GM19023 (cell line): ENCODE measurements at regions not wholly inside any gene's neighbourhood (a gene's known extent, or its start where the extent isn't known, plus 50 kb on each side); places are given as distances from the start of the nearest gene placed in this dataset.
"Not testable (repeated sequence)": the region's sequence is repeated elsewhere in the genome, so short reads cannot be mapped to it uniquely, and the experiment has no call there.

Source experiments
- ATAC-seq: cut with Tn5 transposase; IDR thresholded peaks from one replicate; pipeline ENCODE4 v1.9.1; 2021; ENCODE audit warnings: mild to moderate bottlenecking, moderate library complexity; ENCODE audit not compliant: unreplicated experiment

DNA sequence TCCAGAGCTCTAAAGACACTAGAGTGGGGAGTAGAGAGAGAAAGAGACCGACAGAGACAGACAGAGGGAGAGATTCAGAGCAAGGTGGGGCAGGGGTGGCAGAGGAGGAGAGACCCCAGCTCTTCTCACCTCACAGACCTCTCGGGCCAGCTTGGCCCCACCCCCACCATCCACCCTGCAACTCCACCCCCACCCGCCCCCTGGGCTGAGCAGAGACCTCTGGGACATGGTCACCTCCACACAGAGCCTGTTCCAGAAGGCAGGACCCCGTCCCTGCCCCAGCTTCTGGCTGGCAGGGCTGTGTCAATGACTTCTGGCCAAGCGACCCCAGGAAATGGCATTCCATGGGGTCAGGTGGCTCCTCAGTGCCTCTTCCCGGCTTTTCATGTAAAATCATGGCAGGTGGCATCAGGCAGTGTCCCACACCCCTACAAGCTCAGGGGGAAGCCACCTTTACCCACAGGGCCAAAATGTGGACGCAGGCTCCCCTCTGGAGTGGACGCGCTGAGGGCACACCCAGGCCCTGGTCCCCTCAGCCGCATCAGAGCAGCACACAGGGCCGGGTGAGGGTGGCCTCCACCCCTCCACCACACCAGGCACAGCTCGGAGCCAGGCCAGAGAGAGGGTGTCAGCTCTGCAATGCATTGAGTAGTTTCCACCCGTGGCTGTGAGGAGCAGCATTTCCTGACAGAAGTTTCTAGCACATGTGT, 131.2 kb upstream of the LPCAT1 start:
- no peak for ATAC-seq

DNA sequence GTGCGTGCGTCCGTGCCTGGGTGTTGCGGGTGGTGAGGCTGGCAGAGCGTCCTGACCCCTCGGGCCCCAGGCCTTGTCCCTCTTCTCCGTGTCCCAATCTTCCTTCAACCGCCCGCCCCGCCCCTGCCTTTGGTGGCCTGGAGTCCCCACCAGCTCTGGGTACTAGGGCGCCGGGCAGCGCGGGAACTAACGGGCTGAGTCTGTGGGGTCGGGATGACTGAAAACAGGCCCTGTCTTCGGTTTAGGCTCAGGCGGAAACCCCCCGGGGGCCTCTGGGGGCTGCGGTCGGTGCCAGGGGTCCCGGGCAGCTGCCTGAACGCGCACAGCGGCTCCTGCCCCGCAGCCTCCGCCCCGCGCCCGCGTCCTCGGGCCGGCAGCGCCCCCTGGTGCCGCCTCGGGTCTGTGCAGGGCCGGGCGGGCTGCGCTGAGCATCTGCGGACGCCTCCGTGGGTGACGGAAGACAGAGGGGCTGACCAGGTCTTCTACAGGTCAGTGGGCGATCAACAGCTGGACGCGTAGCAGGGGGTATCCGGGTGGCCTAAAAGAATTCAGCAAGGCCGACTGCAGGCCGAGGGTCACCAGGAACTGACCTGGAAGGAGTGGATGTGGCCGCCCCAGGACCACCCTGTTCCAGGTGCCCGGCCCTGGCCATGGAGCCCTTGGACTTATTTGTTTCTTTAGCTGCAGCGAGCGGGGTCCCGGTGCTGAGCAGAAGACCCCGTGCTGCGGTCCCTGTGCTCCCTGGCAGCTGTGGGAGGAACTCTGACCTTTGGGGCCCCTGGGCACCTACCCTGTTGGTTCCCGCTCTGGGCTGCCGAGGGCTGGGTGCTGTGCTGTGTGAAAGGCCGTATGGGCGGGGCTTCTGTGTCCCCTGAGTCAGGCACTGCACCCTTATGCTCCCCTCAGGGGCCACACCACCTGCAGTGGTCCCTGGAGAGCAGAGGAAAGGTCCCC, 130.2 kb upstream of the LPCAT1 start:
- ATAC-seq, result peak; percentile 87

DNA sequence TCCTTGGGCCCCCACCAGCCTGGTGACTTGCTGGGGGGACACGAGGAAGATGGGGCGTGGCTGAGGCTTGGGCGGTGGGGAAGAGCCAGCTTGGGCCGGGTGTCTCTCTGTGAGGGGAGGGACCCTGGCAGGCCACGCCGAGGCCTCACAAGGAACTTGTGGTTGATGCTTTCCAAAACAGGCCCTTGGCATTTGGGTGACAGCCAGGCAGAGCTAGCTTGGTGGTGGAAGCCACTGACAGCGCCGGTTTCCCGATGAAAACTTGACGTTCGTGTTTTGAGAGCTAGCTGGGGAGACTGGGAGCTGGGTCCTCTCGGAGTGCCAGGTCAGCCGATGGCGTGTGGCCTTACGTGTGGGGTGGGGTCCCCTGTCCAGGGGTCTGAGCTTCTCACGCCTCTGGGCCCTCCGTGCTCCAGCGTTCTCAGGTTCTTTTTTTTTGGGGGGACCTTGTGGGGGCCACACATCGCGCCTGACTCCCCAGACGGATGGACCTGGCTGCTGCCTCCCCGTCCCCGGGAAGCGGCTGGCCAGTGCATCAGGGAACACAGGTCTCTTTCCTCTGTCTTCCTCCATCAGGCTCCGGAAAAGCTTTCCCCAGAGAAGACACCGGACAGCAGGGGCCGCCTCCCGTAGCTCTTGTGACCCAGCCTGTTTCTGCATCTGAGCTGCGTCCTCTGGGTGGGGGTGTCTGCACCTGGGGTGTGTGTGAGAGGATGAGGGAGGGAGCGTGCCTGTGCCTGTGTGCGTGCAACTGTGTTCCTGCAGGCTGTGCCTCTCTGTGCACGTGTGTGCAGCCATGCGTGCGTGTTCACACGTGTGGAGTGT, 129.3 kb upstream of the LPCAT1 start:
- ATAC-seq, result peak; percentile 32

DNA sequence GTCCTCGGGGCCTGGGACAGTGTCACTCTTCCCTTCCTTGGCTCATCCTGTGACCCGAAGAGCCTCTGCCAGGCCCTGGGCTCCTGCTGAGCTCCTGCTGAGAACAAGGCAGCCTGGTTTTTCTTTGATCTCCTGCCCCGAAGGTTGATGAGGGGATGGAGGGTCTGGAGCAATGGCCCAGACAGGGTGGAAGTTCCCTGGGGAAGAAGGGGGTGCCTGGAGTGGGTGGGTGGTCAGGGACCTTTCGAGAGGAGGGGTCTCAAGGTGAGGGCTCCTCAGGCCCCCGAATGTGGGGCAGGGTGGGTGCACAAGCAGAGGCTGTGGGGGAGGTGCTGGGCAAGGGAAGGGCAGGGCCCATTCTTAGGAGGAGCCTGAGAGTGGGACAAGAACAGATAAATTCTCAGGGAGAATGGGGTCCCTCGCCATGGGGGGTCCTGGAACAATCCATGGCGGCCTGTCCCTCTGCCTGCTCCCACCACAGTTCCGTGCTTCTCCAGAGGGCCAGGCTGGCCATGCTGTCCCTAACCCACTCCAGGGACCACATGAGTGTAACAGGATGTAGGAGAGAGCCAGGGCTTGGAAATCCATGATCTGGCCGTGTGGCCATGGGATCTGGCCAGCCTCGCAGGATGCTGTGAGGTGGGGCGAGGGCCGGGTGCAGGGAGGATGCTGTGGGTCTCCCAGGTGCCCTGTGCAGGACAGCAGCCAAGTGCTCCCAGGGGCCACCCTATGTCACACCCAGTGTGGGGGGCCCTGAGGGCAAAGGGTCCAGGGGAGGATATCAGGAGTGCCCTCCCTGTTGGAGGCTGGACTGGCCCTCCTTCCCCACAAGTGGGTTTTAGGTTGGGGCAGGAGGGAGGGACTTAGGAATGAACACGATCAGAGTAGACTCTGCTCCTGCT, 128.5 kb upstream of the LPCAT1 start:
- ATAC-seq, result no peak

DNA sequence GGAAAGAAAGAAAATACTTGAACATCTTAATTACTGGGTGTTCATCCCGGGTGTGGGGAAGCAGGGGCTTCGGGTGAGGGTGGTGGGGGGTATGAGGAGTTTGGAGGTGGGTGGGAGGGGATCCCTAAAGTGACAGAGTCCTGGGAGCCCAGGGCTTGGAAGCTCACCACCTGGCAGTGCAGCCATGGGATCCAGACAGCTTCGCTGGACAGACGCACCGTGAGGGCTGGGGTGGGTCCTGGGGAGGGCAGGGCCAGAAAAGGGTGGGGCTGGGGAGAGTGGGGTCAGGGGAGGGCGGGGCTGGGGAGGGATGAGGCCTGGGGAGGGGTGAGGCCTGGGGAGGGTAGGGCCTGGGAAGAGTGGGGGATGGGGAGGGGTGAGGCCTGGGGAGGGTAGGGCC, 127.5 kb upstream of the LPCAT1 start:
- ATAC-seq, result no peak

DNA sequence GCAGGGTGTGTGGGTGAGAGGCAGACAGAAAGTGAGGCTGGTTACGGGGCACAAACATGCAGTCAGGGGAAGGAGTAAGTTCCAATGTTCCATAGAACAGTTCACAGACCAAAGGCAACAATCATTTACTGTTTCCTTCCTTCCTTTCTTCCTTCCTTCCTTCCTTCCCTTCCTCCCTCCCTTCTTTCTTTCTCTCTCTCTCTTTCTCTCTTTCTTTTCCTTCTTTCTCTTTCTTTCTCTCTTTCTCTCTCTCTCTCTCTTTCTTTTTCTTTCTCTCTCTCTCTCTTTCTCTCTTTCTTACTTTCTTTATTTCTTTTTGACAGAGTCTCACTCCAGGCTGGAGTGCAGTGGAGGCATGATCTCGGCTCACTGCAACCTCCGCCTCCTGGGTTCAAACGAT, 125.8 kb upstream of the LPCAT1 start:
- no peak for ATAC-seq

DNA sequence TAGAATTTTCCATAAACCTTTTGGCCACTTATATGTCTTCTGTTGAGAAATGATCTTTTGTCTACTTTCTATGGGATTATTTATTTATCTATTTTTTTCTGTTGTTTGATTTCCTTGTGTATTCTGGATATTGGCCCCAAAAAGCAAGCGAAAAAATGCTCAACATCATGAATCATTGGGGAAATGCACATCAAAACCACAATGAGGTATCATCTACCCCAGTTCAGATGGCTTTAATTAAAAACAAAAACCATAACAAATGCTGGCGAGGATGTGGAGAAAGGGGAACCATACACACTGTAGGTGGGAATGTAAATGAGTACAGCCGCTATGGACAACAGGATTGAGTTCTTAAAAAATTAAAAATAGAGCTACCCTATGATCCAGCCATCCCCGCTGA, 125.0 kb upstream of the LPCAT1 start:
- ATAC-seq, result no peak

DNA sequence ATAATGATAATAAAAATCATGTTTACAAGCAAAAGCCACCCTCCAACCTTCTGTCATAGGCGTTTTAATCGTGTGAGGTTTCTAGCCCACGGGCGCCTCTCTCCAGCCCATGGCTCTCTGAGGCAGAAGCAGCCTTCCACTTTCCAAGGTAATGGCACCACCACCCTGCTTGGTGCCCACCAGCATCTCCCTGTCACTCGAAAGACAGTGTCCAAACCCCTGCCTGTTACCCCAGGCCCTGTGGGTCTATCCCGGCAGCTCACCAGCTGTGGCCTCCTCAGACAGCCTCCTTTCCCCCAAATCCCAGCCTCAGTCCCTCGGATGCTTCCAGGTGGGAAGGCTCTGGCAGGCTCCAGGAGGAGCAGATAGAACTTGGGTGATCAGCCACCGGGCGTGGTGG, 123.8 kb upstream of the LPCAT1 start:
- ATAC-seq, result no peak

DNA sequence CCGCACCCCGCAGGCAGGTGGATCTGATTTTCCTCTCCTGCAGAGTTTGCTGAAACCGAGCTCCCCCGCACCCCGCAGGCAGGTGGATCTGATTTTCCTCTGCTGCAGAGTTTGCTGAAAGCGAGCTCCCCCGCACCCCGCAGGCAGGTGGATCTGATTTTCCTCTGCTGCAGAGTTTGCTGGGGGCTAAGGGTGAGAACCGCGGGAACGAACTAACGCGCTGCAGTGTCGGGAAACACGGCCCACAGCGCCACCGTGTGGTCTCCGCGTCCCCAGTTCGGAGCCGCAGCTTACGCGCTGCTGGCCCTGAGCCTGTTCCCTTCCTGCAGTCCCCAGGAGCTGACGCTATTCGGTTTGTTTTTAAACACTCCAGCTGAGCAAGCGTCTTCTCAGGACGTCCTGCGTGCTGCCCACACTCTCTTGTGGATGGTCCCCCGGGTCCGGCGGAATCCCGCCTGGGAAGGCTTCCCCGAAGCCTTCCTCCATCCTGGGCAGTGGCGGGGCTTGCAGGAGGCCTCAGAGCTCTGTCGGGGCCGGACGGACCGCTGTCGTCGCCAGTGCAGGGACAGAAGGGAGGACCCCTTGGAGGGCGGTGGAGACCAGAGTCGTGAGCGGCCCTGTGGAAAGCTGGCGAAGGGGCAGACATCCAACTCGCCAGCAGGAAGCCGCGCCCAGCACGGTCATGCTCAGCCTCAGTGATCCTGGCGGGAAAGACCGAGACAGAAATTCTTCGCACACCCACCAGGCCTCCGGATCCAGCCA, 121.2 kb upstream of the LPCAT1 start:
- ATAC-seq, result peak; percentile 73

DNA sequence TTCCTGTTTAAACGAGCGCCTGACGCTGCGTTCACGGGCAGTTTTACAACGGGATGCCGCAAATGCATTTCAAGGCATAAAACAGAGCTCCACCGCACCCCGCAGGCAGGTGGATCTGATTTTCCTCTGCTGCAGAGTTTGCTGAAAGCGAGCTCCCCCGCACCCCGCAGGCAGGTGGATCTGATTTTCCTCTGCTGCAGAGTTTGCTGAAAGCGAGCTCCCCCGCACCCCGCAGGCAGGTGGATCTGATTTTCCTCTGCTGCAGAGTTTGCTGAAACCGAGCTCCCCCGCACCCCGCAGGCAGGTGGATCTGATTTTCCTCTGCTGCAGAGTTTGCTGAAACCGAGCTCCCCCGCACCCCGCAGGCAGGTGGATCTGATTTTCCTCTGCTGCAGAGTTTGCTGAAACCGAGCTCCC, 120.6 kb upstream of the LPCAT1 start:
- ATAC-seq, result not testable (repeated sequence)

DNA sequence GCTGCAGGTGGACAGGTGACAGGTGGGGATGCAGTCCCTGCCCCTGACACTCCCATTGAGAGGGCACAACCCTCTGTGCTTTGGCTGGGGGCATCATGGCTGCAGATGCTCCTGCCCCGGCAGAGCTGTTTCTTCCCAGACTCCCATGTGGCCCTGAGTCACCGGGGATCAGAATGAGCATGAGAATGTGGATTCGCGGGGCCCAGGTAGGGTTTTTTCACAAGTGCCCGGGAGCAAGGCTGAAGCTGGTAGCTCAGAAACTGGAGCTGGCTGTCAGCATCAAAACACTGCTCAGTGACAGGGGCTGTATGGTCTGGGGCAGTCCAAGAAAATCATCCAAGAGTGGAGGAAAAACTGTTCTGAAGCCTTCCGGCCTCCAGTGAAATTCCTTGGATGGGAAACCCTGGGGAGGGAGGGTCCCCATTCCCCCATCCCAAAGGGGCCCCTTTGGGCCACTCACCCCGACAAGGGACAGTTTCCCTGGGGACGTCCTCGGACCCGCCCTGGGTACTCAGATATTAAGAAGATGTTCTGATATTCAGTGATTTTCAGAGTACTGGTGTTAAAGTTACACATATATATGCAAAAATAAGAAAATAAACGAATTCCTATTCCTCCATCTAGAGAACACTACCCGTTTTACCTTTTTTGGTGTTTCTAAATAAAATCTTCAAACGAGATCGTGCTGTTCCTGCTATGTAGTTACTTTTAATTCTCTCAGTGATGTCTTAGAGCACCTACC, 120.1 kb upstream of the LPCAT1 start:
- no peak for ATAC-seq

DNA sequence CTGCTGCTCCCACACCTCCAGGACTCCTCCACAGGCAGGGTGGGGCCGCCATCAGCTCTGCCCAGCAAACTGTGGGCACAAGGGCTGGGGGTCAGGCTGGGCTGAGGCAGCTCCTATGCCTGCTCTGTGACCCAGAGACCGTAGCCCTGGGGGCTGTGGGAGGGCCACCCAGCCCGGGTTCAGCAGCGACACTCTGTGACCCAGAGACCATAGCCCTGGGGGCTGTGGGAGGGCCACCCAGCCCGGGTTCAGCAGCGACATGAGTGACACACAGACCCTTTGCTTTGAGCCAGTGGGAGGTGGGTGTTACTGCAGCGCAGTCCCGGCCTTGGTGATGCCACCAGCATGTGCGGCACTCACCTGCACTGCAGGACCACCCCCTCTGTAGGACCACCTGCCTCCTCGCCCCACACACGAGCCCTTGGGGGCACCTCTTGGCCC, 118.9 kb upstream of the LPCAT1 start:
- no peak for ATAC-seq

DNA sequence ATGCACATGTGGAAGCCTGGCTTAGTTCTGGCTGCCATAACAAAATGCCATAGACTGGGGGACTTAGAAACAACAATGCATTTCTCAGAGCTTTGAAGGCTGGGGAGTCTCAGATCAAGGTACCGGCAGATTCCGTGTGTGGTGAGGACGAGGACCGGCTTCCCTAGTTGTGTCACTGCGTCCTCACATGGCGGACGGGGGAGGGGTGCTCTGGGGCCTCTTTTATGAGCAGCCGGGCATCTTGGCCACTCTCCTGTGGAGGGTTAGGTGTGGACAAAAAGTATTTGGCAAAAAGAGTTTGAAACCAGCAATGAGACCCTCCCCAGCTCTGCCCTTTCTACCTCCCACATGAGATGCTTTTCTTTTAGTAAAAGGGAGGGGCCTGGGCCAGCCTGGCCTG, 118.5 kb upstream of the LPCAT1 start:
- no peak for ATAC-seq

DNA sequence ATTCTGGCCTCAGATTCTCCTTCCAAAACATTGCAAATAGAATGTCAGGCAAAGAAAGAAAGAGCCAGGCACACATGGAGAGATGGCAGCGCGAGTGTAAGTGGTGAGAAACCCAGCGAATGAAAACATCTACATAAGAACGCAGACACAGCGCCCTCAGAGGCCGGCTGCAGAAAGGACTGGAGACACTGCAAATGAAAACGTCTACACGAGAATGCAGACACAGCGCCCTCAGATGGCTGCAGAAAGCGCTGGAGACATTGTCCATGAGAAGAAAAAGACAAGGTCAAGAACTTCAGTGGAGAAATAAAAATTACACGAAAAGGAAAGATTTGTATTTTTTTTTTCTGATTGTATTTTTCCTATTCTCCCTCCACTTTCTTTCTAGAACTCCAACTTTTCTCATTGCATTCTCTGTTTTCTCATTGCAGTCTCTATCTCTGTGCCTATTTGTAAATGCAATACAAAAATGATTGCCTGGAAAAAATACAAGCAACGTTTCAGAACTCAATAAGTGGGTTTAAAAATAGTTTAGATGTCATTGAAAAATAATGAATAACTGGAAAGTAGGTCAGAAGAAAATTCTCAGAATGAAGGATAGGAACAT, 117.9 kb upstream of the LPCAT1 start:
- peak; percentile 60 for ATAC-seq

DNA sequence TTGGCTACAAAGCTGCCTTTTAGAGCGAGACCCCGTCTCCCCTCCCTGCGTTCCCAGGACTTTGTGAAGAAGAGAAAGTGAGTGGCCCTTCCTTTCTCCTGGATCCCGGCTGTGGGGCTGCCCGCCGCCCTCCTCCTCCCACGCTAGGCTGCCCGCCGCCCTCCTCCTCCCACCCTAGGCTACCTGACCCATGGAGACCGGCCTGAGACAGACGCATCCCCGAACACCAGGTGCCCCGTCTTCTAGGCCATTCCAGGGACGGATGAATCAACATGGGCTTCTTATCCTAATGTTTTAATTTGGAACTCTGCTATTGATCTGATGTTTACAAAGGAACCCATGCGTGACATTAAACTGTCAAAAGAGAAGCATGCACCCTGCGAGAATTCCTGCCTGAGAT, 117.3 kb upstream of the LPCAT1 start:
- ATAC-seq, result no peak

DNA sequence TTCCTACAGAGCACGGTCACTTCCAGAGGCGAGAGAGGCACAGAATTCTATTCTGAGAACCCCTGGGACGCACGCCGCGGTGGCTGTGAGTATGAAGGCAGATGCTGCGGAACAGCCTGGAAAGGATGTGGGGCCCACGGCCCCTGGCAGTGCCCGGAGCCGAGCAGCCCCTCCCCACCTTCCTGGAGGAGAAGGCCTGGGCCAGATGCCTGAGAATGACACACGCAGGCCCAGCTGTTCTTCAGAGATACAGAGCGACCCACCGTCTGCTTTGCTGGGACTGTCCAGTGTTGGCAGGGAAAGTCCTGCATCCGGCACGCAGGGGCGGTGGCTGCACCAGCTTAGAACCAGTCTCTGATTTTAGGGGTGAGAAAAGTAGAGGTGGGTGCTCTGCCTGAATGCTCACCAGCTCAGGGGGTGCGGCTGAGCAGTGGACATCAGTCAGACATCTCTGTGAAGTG, 116.7 kb upstream of the LPCAT1 start:
- no peak for ATAC-seq

DNA sequence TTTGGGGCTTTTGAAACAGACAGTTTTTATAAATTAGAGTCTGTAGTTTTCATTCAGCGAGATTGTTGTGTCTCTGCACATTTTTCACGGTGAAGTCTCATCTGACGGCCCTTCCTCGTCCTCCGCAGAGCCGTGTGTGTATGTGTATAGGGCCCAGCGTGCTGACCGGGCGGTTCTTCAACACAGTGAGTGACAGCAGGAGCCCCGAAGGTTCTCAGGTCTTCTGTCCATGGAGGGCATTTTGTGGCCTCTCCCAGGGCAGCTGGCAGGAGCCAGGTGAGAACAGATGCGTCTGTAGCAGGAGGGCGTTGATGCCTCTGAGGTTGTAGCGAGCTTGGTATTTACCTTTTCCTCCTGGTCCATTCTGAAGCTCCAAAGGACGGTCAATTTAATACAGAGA, 116.0 kb upstream of the LPCAT1 start:
- no peak for ATAC-seq

DNA sequence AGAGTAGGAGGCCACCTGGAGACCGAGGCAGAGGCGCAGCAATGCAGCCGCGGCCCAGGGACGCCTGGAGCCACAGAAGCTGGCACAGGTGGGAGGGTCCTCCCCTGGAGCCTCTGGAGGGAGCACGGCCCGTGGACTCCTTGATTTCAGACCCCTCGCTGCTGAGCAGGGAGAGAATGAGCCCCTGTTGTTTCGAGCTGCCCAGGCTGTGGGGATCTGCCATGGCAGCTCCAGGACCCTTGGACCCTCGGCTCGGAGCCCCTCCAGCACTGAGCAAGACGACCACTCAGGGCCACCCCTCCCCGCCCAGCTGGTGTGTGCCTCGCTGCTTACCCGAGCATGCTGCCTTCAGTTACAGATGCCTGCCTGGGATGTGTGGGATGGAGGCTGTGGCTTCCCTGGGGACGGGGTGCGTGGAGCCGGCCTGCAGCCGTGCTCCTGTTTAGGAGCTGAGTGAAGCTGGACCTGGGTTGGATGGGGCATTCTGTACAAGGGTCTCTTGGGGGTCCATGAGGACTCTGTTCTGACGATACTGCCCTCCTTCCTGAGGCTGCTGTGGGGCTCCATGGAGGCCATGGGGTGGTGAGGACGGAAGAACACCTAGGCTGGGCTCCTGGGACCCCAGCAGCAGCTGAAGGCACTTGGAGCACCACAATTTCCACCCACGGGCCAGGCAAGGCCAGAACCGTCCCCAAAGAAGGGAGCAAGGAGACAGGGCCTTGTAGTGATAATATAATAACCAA, 115.1 kb upstream of the LPCAT1 start:
- no peak for ATAC-seq
